ENCODE measurements at regions not wholly inside any gene's neighbourhood (a gene's known extent, or its start where the extent isn't known, plus 50 kb on each side); places are given as distances from the start of the nearest gene placed in this dataset.
A peak's percentile ranks its signal among the peaks of the same experiment; 100 is the strongest.

- Histone ChIP-seq H3K27ac (peak overlapping the region in 2 of 10 donors; percentile 20 to 60), H3K4me1 (peaks cover 0 to 32% (median 17%) of the 10 kb centered on the region in 9 donors), H3K4me3 (no peak overlapping the region), H3K9me3 (no peaks in the 10 kb centered on the region), H3K36me3 (no peaks in the 10 kb centered on the region), H3K27me3 (no peaks in the 10 kb centered on the region)
- no peak for TF ChIP-seq CTCF (IDR thresholded peaks at IDR 0.05)
- 22 to 54% methylated on average over 2 of the region's 2 CpGs for WGBS, 2 donors
- peak in 7 of 8 donors; percentile 43 to 80 (median 64) for ATAC-seq
- intact Hi-C loops (cut with DNase I): no loop called here
- DNase-seq: no peak
These were observed 72.0 kb downstream of the FAM43A start for GRCh38 chr3:194757647-194758061.

- Histone ChIP-seq H3K27me3 (no peaks in the 10 kb centered on the region), H3K4me3 (no peak overlapping the region), H3K9me3 (no peaks in the 10 kb centered on the region), H3K4me1 (peaks cover 0 to 32% (median 17%) of the 10 kb centered on the region in 9 donors), H3K36me3 (no peaks in the 10 kb centered on the region), H3K27ac (no peak overlapping the region)
- DNase-seq (no peak), ATAC-seq (no peak)
- intact Hi-C loops (cut with DNase I): no loop called here
- WGBS, 2 donors: 91% methylated on average over 2 of the region's 2 CpGs
- no peak for TF ChIP-seq CTCF (IDR thresholded peaks at IDR 0.05)
These were observed 73.0 kb downstream of the FAM43A start for GRCh38 chr3:194758716-194759115.

- no peak for DNase-seq
- Histone ChIP-seq H3K4me3 (no peak overlapping the region), H3K27me3 (no peaks in the 10 kb centered on the region), H3K4me1 (peaks cover 0 to 32% (median 17%) of the 10 kb centered on the region in 9 donors), H3K9me3 (no peaks in the 10 kb centered on the region), H3K36me3 (no peaks in the 10 kb centered on the region), H3K27ac (peak overlapping the region in 2 of 10 donors; percentile 10 to 33)
- no peak for ATAC-seq
- 66 to 72% methylated on average over 9 of the region's 9 CpGs for WGBS, 2 donors
- intact Hi-C loops (cut with DNase I): loop anchor here in 3 of 10 donors (10.0 kb wide), 3 partner anchors 66 to 356 kb away; no protein-coding TSS in a partner anchor
- no peak for TF ChIP-seq CTCF (IDR thresholded peaks at IDR 0.05)
These were observed 74.9 kb downstream of the FAM43A start for GRCh38 chr3:194760494-194761137.

DNA sequence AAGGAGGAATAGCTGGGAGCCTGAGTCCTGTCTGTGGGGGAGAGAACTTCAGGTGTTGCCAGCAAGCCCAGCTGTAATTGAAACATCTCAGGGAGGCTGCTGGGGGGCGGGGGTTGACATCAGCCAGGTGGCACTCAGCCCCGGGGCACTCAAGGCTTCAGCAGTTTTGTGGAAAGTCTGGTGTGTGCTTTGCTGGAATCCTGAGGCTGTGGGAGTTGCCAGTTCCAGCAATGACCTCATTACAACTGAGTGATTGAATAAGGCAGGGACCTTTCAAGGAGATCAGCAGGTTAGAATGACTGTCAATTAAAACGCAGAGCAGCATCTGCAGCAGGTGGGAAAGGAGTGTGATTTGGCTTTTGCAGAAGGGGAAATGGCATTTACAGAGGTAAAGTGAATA is 75.7 kb downstream of the FAM43A start:
- intact Hi-C loops (cut with DNase I): loop anchor here in 3 of 10 donors (10.0 kb wide), 3 partner anchors 67 to 357 kb away; no protein-coding TSS in a partner anchor
- Histone ChIP-seq H3K36me3 (no peaks in the 10 kb centered on the region), H3K9me3 (no peaks in the 10 kb centered on the region), H3K4me1 (peaks cover 0 to 32% (median 17%) of the 10 kb centered on the region in 9 donors), H3K4me3 (no peak overlapping the region), H3K27me3 (no peaks in the 10 kb centered on the region), H3K27ac (peak overlapping the region in 3 of 10 donors; percentile 10 to 33 (median 16))
- no peak for DNase-seq
- peak in 7 of 8 donors; percentile 31 to 71 (median 51) for ATAC-seq
- TF ChIP-seq CTCF (IDR thresholded peaks at IDR 0.05): no peak
- WGBS, 2 donors: 22 to 39% methylated on average over 3 of the region's 3 CpGs

Data from heart right ventricle (tissue), 16 donors.